ENCODE measurements at regions not wholly inside any gene's neighbourhood (a gene's known extent, or its start where the extent isn't known, plus 50 kb on each side); places are given as distances from the start of the nearest gene placed in this dataset.

GRCh38 chr4:27717431-27717755 lies 856.8 kb downstream of the STIM2 start:
- TF ChIP-seq EZH2 (IDR thresholded peaks at IDR 0.05) (no peak), POLR2AphosphoS5 (IDR thresholded peaks at IDR 0.05; ENCODE audit: borderline replicate concordance, low read depth, low read length) (no peak), FOXP2 (optimal IDR thresholded peaks at IDR 0.05; ENCODE audit: control extremely low read depth, extremely low read length, insufficient read depth) (no peak)
